Parathyroid adenoma (tissue), 2 donors: ENCODE measurements at regions not wholly inside any gene's neighbourhood (a gene's known extent, or its start where the extent isn't known, plus 50 kb on each side); places are given as distances from the start of the nearest gene placed in this dataset.
"Not testable (repeated sequence)": the region's sequence is repeated elsewhere in the genome, so short reads cannot be mapped to it uniquely, and the experiment has no call there.

Experiments
- H2AFZ ChIP-seq: fragments of 300-600 bp; sonication (generic); one replicate; pipeline ENCODE4 v1.7.0; 2017; ENCODE audit warnings: antibody characterized with exemption, mild to moderate bottlenecking
- H3K27ac ChIP-seq: fragments of 300-600 bp; sonication (generic); one replicate; pipeline ENCODE4 v1.7.0; 2017
- H3K27me3 ChIP-seq: fragments of 300-600 bp; sonication (generic); one replicate; pipeline ENCODE4 v1.7.0; 2017; ENCODE audit warnings: low read length; ENCODE audit not compliant: control insufficient read depth, insufficient read depth
- H3K36me3 ChIP-seq: fragments of 300-600 bp; sonication (generic); one replicate; pipeline ENCODE4 v1.7.0; 2017; ENCODE audit warnings: low read length; ENCODE audit not compliant: control insufficient read depth, insufficient read depth
- H3K4me1 ChIP-seq: fragments of 300-600 bp; sonication (generic); one replicate; pipeline ENCODE4 v1.7.0; 2017; ENCODE audit warnings: control low read depth
- H3K4me2 ChIP-seq: fragments of 300-600 bp; sonication (generic); one replicate; pipeline ENCODE4 v1.7.0; 2017; ENCODE audit warnings: low read length
- H3K4me3 ChIP-seq: fragments of 300-600 bp; sonication (generic); one replicate; pipeline ENCODE4 v1.7.0; 2017; ENCODE audit warnings: low read depth, low read length
- H3K79me2 ChIP-seq: fragments of 300-600 bp; sonication (generic); one replicate; pipeline ENCODE4 v1.7.0; 2017; ENCODE audit warnings: control low read depth
- H3K9ac ChIP-seq: fragments of 300-600 bp; sonication (generic); one replicate; pipeline ENCODE4 v1.7.0; 2017; ENCODE audit warnings: mild to moderate bottlenecking
- H3K9me3 ChIP-seq: fragments of 300-600 bp; sonication (generic); one replicate; pipeline ENCODE4 v1.7.0; 2017; ENCODE audit warnings: low read length; ENCODE audit not compliant: control insufficient read depth
- CTCF ChIP-seq: fragments of 300-600 bp; sonication (generic); IDR thresholded peaks from one replicate; pipeline ENCODE4 v1.7.0; 2017; ENCODE audit warnings: antibody characterized with exemption, mild to moderate bottlenecking
- donor health status: primary hyperparathyroidism.

DNA sequence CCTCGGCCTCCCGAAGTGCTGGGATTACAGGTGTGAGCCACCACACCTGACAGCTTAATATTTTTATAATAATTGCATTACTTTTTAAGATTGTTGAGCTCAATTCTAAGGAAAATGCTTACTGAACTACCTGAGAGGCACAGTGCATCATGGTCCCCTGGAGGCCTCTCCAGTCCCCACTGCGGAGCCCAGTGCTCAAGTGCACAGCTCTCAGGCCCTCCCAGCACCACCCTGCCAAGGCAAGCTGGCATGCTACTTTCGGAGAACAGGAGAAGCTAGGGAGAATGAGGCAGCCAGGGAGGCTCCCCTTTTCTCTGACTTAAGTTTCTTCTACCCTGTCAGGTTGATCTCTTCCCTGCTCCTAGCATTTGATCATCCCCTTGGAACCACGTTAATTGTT, 64.2 kb upstream of the CECR2 start:
- Histone ChIP-seq H3K4me2 (no peak overlapping the region), H3K9me3 (no peaks in the 10 kb centered on the region), H2AFZ (no peak overlapping the region), H3K4me1 (no peaks in the 10 kb centered on the region), H3K79me2 (no peaks in the 10 kb centered on the region), H3K4me3 (no peak overlapping the region), H3K27me3 (no peaks in the 10 kb centered on the region), H3K36me3 (no peaks in the 10 kb centered on the region), H3K27ac (no peak overlapping the region), H3K9ac (no peak overlapping the region)
- no peak for TF ChIP-seq CTCF

DNA sequence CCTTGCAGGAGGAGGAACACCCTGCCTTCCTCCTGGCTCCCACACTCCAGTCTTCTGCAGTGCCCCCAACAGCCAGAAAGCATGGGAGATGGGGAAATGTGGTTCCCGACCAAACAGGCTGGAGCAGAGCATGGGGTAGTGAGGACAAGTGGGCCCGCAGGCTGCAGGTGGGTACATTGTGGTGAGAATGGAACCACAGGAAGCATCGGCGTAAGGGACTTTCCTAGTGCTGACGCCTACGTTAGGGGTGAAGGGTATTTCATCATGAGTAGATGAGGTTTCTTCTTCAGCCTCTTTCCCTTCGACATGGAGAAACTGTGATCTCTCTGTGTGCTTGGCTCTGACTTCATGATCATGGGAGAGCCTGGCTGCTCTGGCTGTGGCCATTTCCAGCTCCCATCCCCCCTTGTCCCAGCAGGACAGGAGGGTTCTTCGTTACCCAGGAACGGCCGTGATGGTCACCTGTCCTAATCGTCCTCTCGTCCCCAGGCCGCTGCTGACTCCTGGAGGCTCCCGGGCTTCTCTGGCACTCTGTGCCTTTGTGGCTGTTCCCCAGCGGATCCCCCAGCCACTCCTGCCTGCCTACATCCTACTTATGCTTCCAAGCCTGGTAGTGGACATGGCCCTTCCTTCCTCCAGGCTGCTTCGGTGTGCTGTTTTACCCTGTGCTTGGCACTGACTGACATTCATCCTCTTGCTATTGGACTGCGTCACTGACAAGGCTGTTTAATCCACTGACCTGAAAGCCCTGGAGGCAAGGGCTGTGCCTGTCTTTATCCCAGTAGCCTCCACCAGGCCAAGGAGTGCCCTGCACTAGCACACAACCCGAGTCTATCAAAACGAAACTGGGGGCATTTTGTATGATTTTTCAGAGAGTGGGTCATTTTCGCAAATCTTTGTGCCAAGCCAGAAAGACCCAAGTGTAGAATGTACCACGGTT, 65.2 kb upstream of the CECR2 start:
- Histone ChIP-seq H3K79me2 (no peaks in the 10 kb centered on the region), H3K27ac (no peak overlapping the region), H3K4me3 (no peak overlapping the region), H3K4me1 (no peaks in the 10 kb centered on the region), H3K27me3 (no peaks in the 10 kb centered on the region), H2AFZ (no peak overlapping the region), H3K36me3 (no peaks in the 10 kb centered on the region), H3K4me2 (no peak overlapping the region), H3K9ac (no peak overlapping the region), H3K9me3 (no peaks in the 10 kb centered on the region)
- TF ChIP-seq CTCF: no peak

DNA sequence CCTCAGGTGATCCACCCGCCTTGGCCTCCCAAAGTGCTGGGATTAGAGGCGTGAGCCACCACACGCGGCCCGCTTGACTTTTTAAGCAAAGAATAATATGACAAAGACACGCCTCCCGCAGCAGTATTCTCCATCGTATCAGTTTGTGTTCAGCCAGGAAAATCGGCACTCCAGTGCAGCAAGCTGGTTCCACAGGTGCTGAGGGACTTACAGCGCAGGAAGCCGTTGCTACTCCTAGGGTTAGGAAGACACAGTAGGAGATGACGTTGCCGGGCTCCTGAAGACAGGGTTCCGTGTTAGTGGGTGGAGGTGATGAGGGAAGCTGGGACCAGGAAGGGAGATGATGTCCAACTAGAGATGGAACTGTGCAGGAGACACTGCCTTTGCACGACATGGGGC, 65.8 kb upstream of the CECR2 start:
- Histone ChIP-seq H3K9ac (no peak overlapping the region), H3K36me3 (no peaks in the 10 kb centered on the region), H3K9me3 (no peaks in the 10 kb centered on the region), H3K4me1 (no peaks in the 10 kb centered on the region), H3K4me2 (no peak overlapping the region), H2AFZ (no peak overlapping the region), H3K27me3 (no peaks in the 10 kb centered on the region), H3K4me3 (no peak overlapping the region), H3K79me2 (no peaks in the 10 kb centered on the region), H3K27ac (no peak overlapping the region)
- TF ChIP-seq CTCF: no peak

DNA sequence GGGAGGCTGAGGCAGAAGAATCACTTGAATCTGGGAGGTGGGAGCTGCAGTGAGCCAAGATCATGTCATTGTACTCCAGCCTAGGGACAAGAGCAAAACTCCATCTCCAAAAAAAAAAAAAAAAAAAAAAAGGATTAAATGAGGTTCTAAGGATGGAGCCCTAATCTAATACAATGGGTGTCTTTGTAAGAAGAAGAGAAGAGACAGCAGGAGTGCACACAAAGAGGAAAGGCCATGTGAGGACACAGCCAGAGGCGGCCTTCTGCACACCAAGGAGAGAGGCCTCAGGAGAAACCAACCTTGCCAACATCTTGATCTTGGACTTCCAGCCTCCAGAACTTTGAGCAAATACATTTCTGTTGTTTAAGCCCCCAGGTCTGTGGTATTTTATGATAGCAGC, 66.6 kb upstream of the CECR2 start:
- H3K4me3 ChIP-seq: no peak overlapping the region
- H3K36me3 ChIP-seq: no peaks in the 10 kb centered on the region
- no peak overlapping the region for H3K27ac ChIP-seq
- no peak overlapping the region for H2AFZ ChIP-seq
- no peak overlapping the region for H3K4me2 ChIP-seq
- TF ChIP-seq CTCF: no peak
- no peak overlapping the region for H3K9ac ChIP-seq
- no peaks in the 10 kb centered on the region for H3K27me3 ChIP-seq
- no peaks in the 10 kb centered on the region for H3K4me1 ChIP-seq
- H3K9me3 ChIP-seq: no peaks in the 10 kb centered on the region
- H3K79me2 ChIP-seq: no peaks in the 10 kb centered on the region

- no peak for TF ChIP-seq CTCF
- Histone ChIP-seq H3K27me3 (no peaks in the 10 kb centered on the region), H3K79me2 (no peaks in the 10 kb centered on the region), H3K4me3 (no peak overlapping the region), H3K4me1 (no peaks in the 10 kb centered on the region), H3K4me2 (no peak overlapping the region), H3K27ac (no peak overlapping the region), H3K9ac (no peak overlapping the region), H2AFZ (no peak overlapping the region), H3K36me3 (no peaks in the 10 kb centered on the region), H3K9me3 (no peaks in the 10 kb centered on the region)
Observed at GRCh38 chr22:17300926-17301325, 68.3 kb upstream of the CECR2 start.

DNA sequence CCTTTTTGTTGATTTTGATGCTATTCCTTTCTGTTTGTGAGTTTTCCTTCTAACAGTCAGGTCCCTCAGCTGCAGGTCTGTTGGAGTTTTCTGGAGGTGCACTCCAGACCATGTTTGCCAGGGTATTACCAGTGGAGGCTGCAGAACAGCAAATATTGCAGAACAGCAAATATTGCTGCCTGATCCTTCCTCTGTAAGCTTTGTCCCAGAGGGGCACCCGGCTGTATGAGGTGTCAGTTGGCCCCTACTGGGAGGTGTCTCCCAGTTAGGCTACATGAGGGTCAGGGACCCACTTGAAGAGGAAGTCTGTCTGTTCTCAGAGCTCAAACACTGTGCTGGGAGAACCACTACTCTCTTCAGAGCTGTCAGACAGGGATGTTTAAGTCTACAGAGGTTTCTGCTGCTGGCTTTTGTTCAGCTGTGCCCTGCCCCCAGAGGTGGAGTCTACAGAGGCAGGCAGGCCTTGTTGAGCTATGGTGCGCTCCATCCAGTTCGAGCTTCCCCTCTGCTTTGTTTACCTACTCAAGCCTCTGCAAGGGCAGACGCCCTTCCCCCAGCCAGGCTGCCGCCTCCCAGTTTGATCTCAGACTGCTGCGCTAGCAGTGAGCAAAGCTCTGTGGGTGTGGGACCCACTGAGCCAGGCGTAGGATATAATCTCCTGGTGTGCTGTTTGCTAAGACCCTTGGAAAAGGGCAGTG, 70.3 kb upstream of the CECR2 start:
- H3K4me3 ChIP-seq, H3K79me2 ChIP-seq, H2AFZ ChIP-seq, H3K4me2 ChIP-seq, H3K27ac ChIP-seq, H3K27me3 ChIP-seq, H3K9me3 ChIP-seq, H3K9ac ChIP-seq, H3K4me1 ChIP-seq, H3K36me3 ChIP-seq: not testable (repeated sequence)
